ENCODE measurements at regions not wholly inside any gene's neighbourhood (a gene's known extent, or its start where the extent isn't known, plus 50 kb on each side); places are given as distances from the start of the nearest gene placed in this dataset.
"Not testable (repeated sequence)": the region's sequence is repeated elsewhere in the genome, so short reads cannot be mapped to it uniquely, and the experiment has no call there.

DNA sequence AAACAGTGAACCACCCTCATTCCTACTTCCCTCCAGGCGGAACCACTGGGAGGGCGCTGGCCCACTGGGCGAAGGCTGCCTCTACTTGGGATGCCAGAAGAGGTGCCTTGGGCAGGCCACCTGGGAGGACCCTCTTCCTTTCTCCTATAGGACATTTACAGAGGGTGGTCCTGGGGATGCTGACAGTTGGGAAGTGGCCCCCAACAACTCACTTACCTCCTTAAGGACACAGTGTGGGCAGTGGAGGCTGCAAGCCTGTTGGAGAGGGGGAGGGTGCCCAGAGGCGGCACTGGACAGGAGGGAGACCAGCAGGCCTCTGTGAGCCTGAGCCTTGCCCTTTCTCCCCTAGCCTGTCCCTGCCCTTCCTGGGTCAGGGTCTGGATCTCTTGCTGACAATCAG, 346.4 kb upstream of the HS6ST1 start:
- no peak overlapping the region for H3K4me3 ChIP-seq (ENCODE audit: low read depth, low read length)
- DNase-seq (ENCODE audit: low read depth): no peak
- TF ChIP-seq, protein P1, sequence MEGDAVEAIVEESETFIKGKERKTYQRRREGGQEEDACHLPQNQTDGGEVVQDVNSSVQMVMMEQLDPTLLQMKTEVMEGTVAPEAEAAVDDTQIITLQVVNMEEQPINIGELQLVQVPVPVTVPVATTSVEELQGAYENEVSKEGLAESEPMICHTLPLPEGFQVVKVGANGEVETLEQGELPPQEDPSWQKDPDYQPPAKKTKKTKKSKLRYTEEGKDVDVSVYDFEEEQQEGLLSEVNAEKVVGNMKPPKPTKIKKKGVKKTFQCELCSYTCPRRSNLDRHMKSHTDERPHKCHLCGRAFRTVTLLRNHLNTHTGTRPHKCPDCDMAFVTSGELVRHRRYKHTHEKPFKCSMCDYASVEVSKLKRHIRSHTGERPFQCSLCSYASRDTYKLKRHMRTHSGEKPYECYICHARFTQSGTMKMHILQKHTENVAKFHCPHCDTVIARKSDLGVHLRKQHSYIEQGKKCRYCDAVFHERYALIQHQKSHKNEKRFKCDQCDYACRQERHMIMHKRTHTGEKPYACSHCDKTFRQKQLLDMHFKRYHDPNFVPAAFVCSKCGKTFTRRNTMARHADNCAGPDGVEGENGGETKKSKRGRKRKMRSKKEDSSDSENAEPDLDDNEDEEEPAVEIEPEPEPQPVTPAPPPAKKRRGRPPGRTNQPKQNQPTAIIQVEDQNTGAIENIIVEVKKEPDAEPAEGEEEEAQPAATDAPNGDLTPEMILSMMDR (IDR thresholded peaks at IDR 0.05; ENCODE audit: insufficient read depth, low read length): no peak

DNA sequence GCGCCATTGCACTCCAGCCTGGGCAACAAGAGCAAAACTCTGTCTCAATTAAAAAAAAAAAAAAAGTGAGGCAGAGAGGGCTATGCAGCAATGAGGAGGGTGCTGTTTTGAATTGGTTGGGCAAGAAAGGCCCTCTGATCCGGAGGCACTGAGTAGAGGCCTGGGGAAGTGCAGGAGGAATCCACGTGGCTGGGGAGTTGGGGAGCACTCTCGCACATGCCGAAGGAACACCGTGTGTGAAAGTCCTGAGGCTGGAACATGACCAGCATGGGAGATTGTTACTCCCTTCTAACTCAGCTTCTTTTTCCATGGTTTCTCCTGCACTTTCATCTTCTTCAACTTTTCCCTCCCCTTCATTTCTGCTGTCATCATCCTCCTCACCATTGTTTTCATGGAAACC, 347.9 kb upstream of the HS6ST1 start:
- TF ChIP-seq, protein P1 (IDR thresholded peaks at IDR 0.05; ENCODE audit: insufficient read depth, low read length): no peak
- H3K4me3 ChIP-seq (ENCODE audit: low read depth, low read length): no peak overlapping the region
- no peak for DNase-seq (ENCODE audit: low read depth)

DNA sequence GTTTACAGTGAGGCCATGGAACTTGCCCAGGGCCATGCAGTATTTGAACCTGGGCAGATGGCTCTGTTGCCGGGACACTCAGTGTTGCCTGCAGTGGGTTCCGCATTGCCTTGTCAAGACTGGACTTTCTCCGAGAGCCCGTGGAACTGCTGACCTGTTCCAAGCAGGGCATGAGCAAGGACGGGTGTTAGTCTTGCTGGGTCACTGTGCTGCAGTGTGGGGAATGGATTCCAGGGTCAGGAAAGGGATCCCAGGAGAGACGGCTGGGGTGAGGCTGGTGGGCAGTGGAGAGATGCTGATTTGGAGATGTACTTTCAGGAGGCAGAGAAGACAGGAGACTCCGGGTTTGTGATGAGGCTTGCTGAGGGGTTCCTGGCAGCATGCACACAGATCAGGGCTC, 348.7 kb upstream of the HS6ST1 start:
- no peak overlapping the region for H3K4me3 ChIP-seq (ENCODE audit: low read depth, low read length)
- TF ChIP-seq, protein P1 (IDR thresholded peaks at IDR 0.05; ENCODE audit: insufficient read depth, low read length): no peak
- no peak for DNase-seq (ENCODE audit: low read depth)

DNA sequence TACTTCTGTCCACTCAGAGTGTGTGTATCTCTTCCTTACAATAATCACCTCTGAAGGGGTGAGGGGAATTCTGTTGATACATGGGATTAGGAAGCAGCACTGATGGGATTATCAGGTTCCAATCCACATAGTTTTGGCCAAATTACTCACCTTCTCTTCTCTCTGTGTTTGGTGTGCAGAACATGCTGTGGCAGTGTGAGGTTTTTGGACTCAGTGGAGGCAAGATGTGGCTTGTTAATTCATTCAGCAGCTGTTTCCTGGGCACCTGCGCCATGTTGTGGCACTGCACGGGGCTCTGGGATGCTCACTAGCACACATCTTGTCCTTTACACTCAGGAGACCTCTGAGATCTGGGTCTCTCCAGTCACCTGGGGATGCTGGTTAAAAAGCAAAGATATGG, 350.3 kb upstream of the HS6ST1 start:
- no peak for DNase-seq (ENCODE audit: low read depth)
- H3K4me3 ChIP-seq (ENCODE audit: low read depth, low read length): no peak overlapping the region
- TF ChIP-seq, protein P1 (IDR thresholded peaks at IDR 0.05; ENCODE audit: insufficient read depth, low read length): no peak

DNA sequence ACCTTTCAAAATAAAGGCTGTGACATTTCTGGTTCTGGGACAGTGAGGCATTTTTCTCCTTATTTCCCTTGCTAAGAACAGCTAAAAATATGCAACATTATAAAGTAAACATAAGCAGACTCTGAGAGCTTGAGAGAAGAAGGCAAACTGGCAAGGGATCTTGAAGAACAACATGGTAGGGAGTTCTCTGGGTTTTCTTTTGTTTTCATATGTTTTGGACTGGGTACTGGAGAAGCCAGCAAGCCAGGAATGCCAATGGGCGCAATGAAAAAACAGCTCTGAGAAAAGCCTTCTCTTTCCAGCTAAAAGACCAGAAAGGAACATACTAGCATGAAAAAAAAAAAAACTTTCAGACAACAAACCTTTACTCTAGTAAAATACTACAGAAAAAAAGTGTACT, 351.4 kb upstream of the HS6ST1 start:
- no peak for DNase-seq (ENCODE audit: low read depth)
- H3K4me3 ChIP-seq (ENCODE audit: low read depth, low read length): no peak overlapping the region
- TF ChIP-seq, protein P1 (IDR thresholded peaks at IDR 0.05; ENCODE audit: insufficient read depth, low read length): no peak

DNA sequence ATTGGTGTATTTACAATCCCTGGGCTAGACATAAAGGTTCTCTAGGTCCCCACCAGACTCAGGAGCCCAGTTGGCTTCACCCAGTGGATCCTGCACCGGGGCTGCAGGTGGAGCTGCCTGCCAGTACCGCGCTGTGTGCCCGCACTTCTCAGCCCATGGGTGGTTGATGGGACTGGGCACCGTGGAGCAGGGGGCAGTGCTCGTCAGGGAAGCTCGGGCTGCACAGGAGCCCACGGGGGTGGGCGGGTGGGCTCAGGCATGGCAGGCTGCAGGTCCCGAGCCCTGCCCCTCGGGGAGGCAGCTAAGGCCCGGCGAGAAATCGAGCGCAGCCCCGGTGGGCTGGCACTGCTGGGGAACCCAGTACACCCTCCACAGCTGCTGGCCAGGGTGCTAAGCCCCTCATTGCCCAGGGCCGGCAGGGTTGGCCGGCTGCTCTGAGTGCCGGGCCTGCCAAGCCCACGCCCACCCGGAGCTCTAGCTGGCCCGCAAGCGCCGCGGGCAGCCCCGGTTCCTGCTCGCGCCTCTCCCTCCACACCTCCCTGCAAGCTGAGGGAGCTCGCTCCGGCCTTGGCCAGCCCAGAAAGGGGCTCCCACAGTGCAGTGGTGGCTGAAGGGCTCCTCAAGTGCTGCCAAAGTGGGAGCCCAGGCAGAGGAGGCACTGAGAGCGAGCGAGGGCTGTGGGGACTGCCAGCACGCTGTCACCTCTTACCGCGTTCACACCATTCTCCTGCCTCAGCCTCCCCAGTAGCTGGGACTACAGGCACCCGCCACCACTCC, 353.5 kb upstream of the HS6ST1 start:
- not testable (repeated sequence) for H3K4me3 ChIP-seq (ENCODE audit: low read depth, low read length); DNase-seq (ENCODE audit: low read depth)

DNA sequence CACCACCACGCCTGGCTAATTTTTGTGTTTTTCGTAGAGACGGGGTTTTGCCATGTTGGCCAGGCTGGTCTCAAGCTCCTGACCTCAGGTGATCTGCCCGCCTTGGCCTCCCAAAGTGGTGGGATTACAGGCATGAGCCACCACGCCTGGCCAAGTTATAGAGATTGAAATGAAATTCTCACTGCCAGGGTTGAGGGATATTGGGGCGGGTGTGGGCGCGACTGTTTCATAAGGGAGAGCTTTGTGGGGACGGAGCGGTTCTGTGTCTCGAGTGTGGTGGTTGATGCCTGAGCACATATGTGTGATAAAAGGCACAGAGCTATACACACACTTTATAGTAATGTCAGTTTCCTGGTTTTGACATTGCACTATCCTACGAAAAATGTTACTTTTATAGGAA, 361.0 kb upstream of the HS6ST1 start:
- H3K4me3 ChIP-seq (ENCODE audit: low read depth, low read length); DNase-seq (ENCODE audit: low read depth): not testable (repeated sequence)

DNA sequence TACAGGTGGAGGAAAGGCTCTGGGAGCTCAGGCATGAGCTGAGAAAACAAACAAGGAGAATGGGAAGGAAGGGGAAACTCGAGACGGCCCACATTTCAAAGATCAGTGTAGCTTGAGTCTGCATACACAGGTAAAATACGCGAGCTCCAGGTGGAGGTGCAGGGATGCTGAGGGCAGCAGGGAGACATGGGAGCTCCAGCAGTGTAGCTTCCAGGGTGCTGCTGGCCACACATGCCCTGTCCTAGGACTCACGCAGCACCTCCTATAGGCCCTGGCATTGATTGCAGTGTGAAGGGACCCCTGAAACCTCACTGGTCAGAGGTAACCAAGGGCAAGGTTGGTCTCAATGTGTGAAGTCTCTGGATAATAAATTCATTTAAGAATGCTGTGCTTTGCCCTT, 362.8 kb upstream of the HS6ST1 start:
- DNase-seq (ENCODE audit: low read depth): no peak
- no peak overlapping the region for H3K4me3 ChIP-seq (ENCODE audit: low read depth, low read length)
- TF ChIP-seq, protein P1 (IDR thresholded peaks at IDR 0.05; ENCODE audit: insufficient read depth, low read length): no peak

All from fibroblast of the aortic adventitia (primary cell).